ENCODE measurements at regions not wholly inside any gene's neighbourhood (a gene's known extent, or its start where the extent isn't known, plus 50 kb on each side); places are given as distances from the start of the nearest gene placed in this dataset.

- TF ChIP-seq CTCF (IDR thresholded peaks at IDR 0.05; ENCODE audit: low read length) (no peak), EZH2 (IDR thresholded peaks at IDR 0.05; ENCODE audit: borderline replicate concordance, low read length) (no peak)
- Histone ChIP-seq H3K4me1 (ENCODE audit: insufficient read depth, low read length, severe bottlenecking) (no peaks in the 10 kb centered on the region), H3K27ac (ENCODE audit: low read depth, low read length, poor library complexity, severe bottlenecking) (no peak overlapping the region), H3K9ac (ENCODE audit: low read length) (no peak overlapping the region), H3K9me2 (ENCODE audit: low read depth, low read length) (no peaks in the 10 kb centered on the region), H2AFZ (ENCODE audit: low read length) (no peak overlapping the region), H3K36me3 (ENCODE audit: insufficient read depth, low read length) (no peaks in the 10 kb centered on the region), H3K4me3 (ENCODE audit: low read depth, low read length, poor library complexity, severe bottlenecking) (no peak overlapping the region), H4K20me1 (ENCODE audit: insufficient read depth, low read length) (no peaks in the 10 kb centered on the region), H3F3A (ENCODE audit: insufficient read depth, low read length) (no peaks in the 10 kb centered on the region), H3K27me3 (ENCODE audit: insufficient read depth, low read length) (no peaks in the 10 kb centered on the region), H3K9me3 (ENCODE audit: low read length) (no peaks in the 10 kb centered on the region), H3K79me2 (ENCODE audit: insufficient read depth, low read length) (no peaks in the 10 kb centered on the region), H3K4me2 (ENCODE audit: low read length) (no peak overlapping the region)
Observed at GRCh38 chr13:37490176-37490779, 108.3 kb downstream of the POSTN start.

GRCh38 chr13:37488726-37489125 lies 109.8 kb downstream of the POSTN start:
- no peaks in the 10 kb centered on the region for H4K20me1 ChIP-seq (ENCODE audit: insufficient read depth, low read length)
- H3K9me2 ChIP-seq (ENCODE audit: low read depth, low read length): no peaks in the 10 kb centered on the region
- H3K27ac ChIP-seq (ENCODE audit: low read depth, low read length, poor library complexity, severe bottlenecking): no peak overlapping the region
- TF ChIP-seq CTCF (IDR thresholded peaks at IDR 0.05; ENCODE audit: low read length) (no peak), EZH2 (IDR thresholded peaks at IDR 0.05; ENCODE audit: borderline replicate concordance, low read length) (no peak)
- no peaks in the 10 kb centered on the region for H3K79me2 ChIP-seq (ENCODE audit: insufficient read depth, low read length)
- no peaks in the 10 kb centered on the region for H3K9me3 ChIP-seq (ENCODE audit: low read length)
- no peaks in the 10 kb centered on the region for H3K36me3 ChIP-seq (ENCODE audit: insufficient read depth, low read length)
- H3K4me3 ChIP-seq (ENCODE audit: low read depth, low read length, poor library complexity, severe bottlenecking): no peak overlapping the region
- no peak overlapping the region for H3K4me2 ChIP-seq (ENCODE audit: low read length)
- H3K4me1 ChIP-seq (ENCODE audit: insufficient read depth, low read length, severe bottlenecking): no peaks in the 10 kb centered on the region
- H3K27me3 ChIP-seq (ENCODE audit: insufficient read depth, low read length): no peaks in the 10 kb centered on the region
- no peak overlapping the region for H3K9ac ChIP-seq (ENCODE audit: low read length)
- H3F3A ChIP-seq (ENCODE audit: insufficient read depth, low read length): no peaks in the 10 kb centered on the region
- no peak overlapping the region for H2AFZ ChIP-seq (ENCODE audit: low read length)

GRCh38 chr13:37486171-37486681 lies 112.3 kb downstream of the POSTN start:
- H3K27me3 ChIP-seq (ENCODE audit: insufficient read depth, low read length): no peaks in the 10 kb centered on the region
- no peaks in the 10 kb centered on the region for H3K4me1 ChIP-seq (ENCODE audit: insufficient read depth, low read length, severe bottlenecking)
- H3K4me3 ChIP-seq (ENCODE audit: low read depth, low read length, poor library complexity, severe bottlenecking): no peak overlapping the region
- no peak overlapping the region for H2AFZ ChIP-seq (ENCODE audit: low read length)
- no peaks in the 10 kb centered on the region for H3K79me2 ChIP-seq (ENCODE audit: insufficient read depth, low read length)
- H3K9ac ChIP-seq (ENCODE audit: low read length): no peak overlapping the region
- H3K36me3 ChIP-seq (ENCODE audit: insufficient read depth, low read length): no peaks in the 10 kb centered on the region
- H3K27ac ChIP-seq (ENCODE audit: low read depth, low read length, poor library complexity, severe bottlenecking): no peak overlapping the region
- H3K9me2 ChIP-seq (ENCODE audit: low read depth, low read length): no peaks in the 10 kb centered on the region
- H3K4me2 ChIP-seq (ENCODE audit: low read length): no peak overlapping the region
- H3K9me3 ChIP-seq (ENCODE audit: low read length): no peaks in the 10 kb centered on the region
- TF ChIP-seq CTCF (IDR thresholded peaks at IDR 0.05; ENCODE audit: low read length) (no peak), EZH2 (IDR thresholded peaks at IDR 0.05; ENCODE audit: borderline replicate concordance, low read length) (no peak)
- H4K20me1 ChIP-seq (ENCODE audit: insufficient read depth, low read length): no peaks in the 10 kb centered on the region
- H3F3A ChIP-seq (ENCODE audit: insufficient read depth, low read length): no peaks in the 10 kb centered on the region
